AG10803 (cell line): ENCODE measurements at regions not wholly inside any gene's neighbourhood (a gene's known extent, or its start where the extent isn't known, plus 50 kb on each side); places are given as distances from the start of the nearest gene placed in this dataset.

Source experiments
- DNase-seq: peaks from one replicate; pipeline ENCODE4 v3.0.0; 2010; ENCODE audit warnings: low read depth
- H3K4me3 ChIP-seq: 2 replicates; pipeline ENCODE4 v1.5.1; 2011; ENCODE audit warnings: mild to moderate bottlenecking, low read length, control low read depth
- CTCF ChIP-seq: conservative IDR thresholded peaks from 2 replicates; pipeline ENCODE4 v1.5.1; 2011; ENCODE audit warnings: mild to moderate bottlenecking, low read length, control low read depth, inconsistent platforms

DNA sequence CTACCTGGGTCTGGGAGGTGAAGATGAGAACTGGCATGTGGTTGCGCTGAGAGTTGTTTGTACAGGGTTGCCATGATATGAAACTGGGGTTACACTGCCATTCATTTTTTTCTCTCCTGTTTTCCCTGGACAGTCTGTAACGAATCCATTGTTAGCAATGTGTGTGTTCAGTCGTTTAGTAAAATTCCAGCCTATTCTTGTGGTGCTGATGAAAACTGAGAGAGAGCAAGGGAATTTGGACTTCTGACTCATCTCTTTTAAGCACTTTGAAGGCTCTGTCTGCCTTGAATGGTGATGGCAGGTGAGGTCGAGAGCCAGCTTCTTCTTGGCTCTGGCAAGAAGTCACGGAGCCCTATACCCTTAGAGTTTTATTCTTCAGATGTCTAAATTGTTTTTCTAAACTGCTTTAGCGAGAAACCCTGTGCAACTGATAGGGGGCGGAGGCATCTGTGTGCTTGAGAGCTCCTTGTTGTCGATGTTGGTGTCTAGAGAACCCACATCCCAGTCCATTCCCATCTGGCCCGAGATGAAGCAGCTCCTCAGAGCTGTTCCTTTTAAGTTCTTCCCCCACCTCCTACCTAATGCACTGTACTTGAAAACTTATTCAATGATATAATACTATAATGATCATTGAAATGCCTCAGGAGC lies 204.4 kb downstream of the TMX1 start:
- peak; percentile 35 for DNase-seq
- H3K4me3 ChIP-seq = no peak overlapping the region
- TF ChIP-seq CTCF = no peak

GRCh38 chr14:51445001-51445390 lies 204.9 kb downstream of the TMX1 start:
- DNase-seq = no peak

DNA sequence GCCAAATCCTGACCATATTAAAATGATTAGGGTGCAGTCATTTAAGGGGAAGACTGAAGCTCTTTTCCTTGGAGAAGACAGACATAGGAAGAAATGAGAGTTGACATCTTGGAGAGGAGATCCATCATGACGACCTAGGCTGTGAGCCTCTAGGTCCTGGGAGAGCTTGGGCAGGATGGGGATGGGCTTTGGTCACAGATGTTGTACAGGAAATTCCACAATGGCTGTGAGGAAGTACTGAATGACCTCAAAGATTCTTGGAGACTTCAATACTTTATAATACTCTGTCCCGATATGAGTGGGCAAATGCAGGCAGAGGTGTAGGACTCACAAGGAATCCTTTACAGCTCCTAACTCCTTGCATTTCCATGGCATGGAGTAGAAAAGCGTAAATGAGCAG lies 204.9 kb upstream of the FRMD6 start:
- H3K4me3 ChIP-seq = no peak overlapping the region
- no peak for TF ChIP-seq CTCF
- DNase-seq = no peak

More at GRCh38 chr14:51445001-51445390, 204.9 kb downstream of the TMX1 start:
- no peak for TF ChIP-seq CTCF
- no peak overlapping the region for H3K4me3 ChIP-seq

DNA sequence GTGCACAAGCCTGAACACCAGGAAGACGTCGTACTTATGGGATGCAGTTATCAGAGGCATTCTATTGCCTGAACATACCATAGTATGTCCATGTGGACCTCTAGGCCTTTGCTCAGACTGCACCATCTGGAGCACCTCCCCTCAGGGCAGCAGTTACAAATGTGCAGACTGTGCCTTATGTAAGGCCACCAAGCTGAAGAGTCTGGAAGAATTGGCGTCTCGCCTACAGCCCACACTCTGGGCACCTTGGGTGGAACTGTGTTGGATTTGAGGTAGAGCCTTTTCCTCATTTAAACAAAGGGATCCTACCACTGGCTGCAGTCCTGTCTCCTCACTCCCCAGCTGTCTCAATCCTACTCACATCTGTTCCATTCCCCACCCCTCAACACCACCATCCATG lies 204.3 kb upstream of the FRMD6 start:
- TF ChIP-seq CTCF = no peak
- no peak overlapping the region for H3K4me3 ChIP-seq
- no peak for DNase-seq

DNA sequence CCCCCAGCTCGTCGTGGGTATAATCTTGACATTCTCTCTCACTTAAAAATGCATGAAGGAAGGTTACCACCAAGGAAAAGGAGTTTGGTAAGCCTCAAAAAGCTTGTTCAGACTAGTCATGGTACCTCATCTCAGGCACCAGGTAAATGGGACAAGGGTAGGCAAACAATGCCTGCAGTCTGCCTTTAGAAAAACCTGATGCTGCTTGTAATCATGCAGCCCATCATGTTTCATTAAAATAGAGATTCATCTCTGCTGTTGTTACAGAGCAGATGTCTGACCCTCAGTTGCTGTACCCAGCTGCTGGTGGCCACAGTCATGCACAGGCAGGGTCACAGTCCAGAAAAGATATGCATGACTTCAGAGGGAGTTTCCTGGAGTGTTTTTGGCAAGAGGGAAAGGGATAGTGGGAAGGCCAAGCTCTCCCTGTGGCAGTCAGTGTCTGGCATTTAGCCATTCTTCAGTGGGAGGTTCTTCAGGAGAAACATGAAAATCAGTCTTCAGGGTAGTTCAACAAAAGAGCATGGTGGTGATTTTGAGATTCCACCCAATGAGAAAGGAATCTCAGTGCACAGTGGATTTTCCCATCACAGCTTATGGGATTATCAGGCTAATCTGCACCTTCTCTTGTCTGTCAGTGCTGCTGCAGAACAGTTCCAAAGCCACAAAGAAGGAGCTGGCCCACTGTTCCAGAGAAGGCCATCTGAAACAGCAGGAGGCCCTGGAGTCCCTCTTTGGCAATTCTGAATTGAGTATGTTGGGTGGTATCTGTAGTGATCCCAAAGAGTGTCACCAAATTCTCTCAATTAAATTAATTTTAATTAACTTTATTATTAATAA lies 202.7 kb upstream of the FRMD6 start:
- H3K4me3 ChIP-seq = no peak overlapping the region
- DNase-seq = peak; percentile 96
- TF ChIP-seq CTCF = no peak

DNA sequence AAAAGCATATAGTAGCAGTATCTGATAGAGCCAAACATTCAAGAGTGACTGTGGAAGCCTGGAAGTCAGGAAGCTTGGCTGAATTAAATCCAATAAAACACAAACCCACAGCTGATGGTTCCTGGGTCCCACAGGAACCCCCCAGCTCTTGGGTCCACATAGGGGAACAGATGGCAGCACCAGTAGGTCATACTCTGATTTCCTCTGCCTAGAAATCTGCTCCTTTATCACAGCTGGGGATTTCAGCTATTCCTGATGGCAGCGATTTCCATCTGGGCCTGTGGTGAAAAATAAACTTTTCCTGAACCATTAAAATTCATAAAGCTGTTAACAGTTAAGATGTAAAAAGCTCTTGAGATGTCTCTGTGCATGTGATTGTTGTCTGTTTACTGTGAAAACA lies 202.0 kb upstream of the FRMD6 start:
- no peak overlapping the region for H3K4me3 ChIP-seq
- TF ChIP-seq CTCF = no peak
- DNase-seq = no peak

- TF ChIP-seq CTCF = no peak
- H3K4me3 ChIP-seq = no peak overlapping the region
- DNase-seq = no peak
These were observed 200.1 kb upstream of the FRMD6 start for GRCh38 chr14:51451561-51451960.
